RKO (cell line): ENCODE measurements at regions not wholly inside any gene's neighbourhood (a gene's known extent, or its start where the extent isn't known, plus 50 kb on each side); places are given as distances from the start of the nearest gene placed in this dataset.
"Not testable (repeated sequence)": the region's sequence is repeated elsewhere in the genome, so short reads cannot be mapped to it uniquely, and the experiment has no call there.

ENCODE experiments used
- DNase-seq: peaks from one replicate; pipeline ENCODE4 v3.0.0-alpha.2; 2016; ENCODE audit warnings: low spot score

GRCh38 chr19:5290336-5291262 lies 50.0 kb downstream of the PTPRS start:
- DNase-seq, result no peak

GRCh38 chr19:5289060-5289990 lies 51.3 kb downstream of the PTPRS start:
- DNase-seq, result no peak

GRCh38 chr19:5288347-5288739 lies 52.3 kb downstream of the PTPRS start:
- DNase-seq, result no peak

- no peak for DNase-seq
Measured at GRCh38 chr19:5287066-5287465, 53.5 kb downstream of the PTPRS start.

GRCh38 chr19:5286465-5287029 lies 54.1 kb downstream of the PTPRS start:
- DNase-seq, result no peak

GRCh38 chr19:5285955-5286354 lies 54.7 kb downstream of the PTPRS start:
- DNase-seq, result no peak

GRCh38 chr19:5285311-5285710 lies 55.3 kb downstream of the PTPRS start:
- no peak for DNase-seq

- no peak for DNase-seq
Measured at GRCh38 chr19:5282901-5283300, 57.7 kb downstream of the PTPRS start.

- no peak for DNase-seq
Measured at GRCh38 chr19:5281588-5281987, 59.0 kb downstream of the PTPRS start.

- DNase-seq, result not testable (repeated sequence)
Measured at GRCh38 chr19:5275668-5276067, 64.9 kb downstream of the PTPRS start.

GRCh38 chr19:5273782-5274181 lies 66.8 kb downstream of the PTPRS start:
- no peak for DNase-seq

GRCh38 chr19:5271145-5271544 lies 69.5 kb downstream of the PTPRS start:
- peak; percentile 22 for DNase-seq

- DNase-seq, result no peak
Measured at GRCh38 chr19:5269926-5270325, 70.7 kb downstream of the PTPRS start.

GRCh38 chr19:5269279-5269678 lies 71.3 kb downstream of the PTPRS start:
- DNase-seq, result no peak

- no peak for DNase-seq
Measured at GRCh38 chr19:5268801-5269200, 71.8 kb downstream of the PTPRS start.

GRCh38 chr19:5265260-5265659 lies 75.4 kb downstream of the PTPRS start:
- DNase-seq, result no peak

- no peak for DNase-seq
Measured at GRCh38 chr19:5264453-5264852, 76.2 kb downstream of the PTPRS start.

GRCh38 chr19:5263615-5264014 lies 77.0 kb downstream of the PTPRS start:
- no peak for DNase-seq

GRCh38 chr19:5262721-5263120 lies 77.9 kb downstream of the PTPRS start:
- DNase-seq, result no peak

- no peak for DNase-seq
Measured at GRCh38 chr19:5261156-5261890, 79.3 kb downstream of the PTPRS start.

- DNase-seq, result no peak
Measured at GRCh38 chr19:5260381-5260967, 80.1 kb downstream of the PTPRS start.
